ENCODE measurements at regions not wholly inside any gene's neighbourhood (a gene's known extent, or its start where the extent isn't known, plus 50 kb on each side); places are given as distances from the start of the nearest gene placed in this dataset.
"Not testable (repeated sequence)": the region's sequence is repeated elsewhere in the genome, so short reads cannot be mapped to it uniquely, and the experiment has no call there.

DNA sequence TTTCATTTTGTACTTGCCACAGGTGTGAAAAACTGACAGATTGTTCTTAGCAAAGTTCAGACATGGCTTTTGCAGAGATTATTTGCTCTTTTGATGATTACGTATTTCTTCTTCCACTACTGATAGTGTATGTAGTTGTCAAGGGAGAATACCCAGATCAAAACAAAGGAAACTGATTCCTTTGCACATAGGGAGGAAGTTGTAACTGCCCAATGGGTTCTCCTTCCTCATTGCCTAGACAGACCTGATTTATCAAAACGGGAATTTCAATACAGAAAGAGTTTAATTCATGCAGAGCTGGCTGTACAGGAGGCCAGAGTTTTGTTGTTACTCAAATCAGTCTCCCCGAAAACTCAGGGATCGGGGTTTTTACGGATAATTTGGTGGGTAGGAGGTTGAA, 214.7 kb downstream of the BCAS1 start:
- no peaks in the 10 kb centered on the region for H3K27me3 ChIP-seq (ENCODE audit: insufficient read depth, low read length)
- no peaks in the 10 kb centered on the region for H3K79me2 ChIP-seq (ENCODE audit: insufficient read depth, low read length)
- H3K4me1 ChIP-seq (ENCODE audit: insufficient read depth, low read length), result peaks cover 10% of the 10 kb centered on the region
- no peak for TF ChIP-seq CTCF (IDR thresholded peaks at IDR 0.05; ENCODE audit: extremely low read depth, low read depth, low read length)
- peak overlapping the region; percentile 74 for H2AFZ ChIP-seq (ENCODE audit: low read length)
- no peak overlapping the region for H3K4me3 ChIP-seq (ENCODE audit: insufficient read depth, low read length)
- H4K20me1 ChIP-seq (ENCODE audit: insufficient read depth, low read length), result no peaks in the 10 kb centered on the region
- H3K27ac ChIP-seq (ENCODE audit: low read depth, low read length), result no peak overlapping the region
- no peaks in the 10 kb centered on the region for H3K9me3 ChIP-seq (ENCODE audit: low read depth, low read length)
- H3K36me3 ChIP-seq (ENCODE audit: insufficient read depth, low read length), result no peaks in the 10 kb centered on the region
- H3K4me2 ChIP-seq (ENCODE audit: insufficient read depth, low read length), result no peak overlapping the region
- DNase-seq (ENCODE audit: insufficient read length, low spot score, missing footprints), result no peak

DNA sequence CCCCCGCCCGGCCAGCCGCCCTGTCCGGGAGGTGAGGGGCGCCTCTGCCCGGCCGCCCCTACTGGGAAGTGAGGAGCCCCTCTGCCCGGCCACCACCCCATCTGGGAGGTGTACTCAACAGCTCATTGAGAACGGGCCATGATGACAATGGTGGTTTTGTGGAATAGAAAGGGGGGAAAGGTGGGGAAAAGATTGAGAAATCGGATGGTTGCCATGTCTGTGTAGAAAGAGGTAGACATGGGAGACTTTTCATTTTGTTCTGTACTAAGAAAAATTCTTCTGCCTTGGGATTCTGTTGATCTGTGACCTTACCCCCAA, 215.8 kb downstream of the BCAS1 start:
- H3K4me1 ChIP-seq (ENCODE audit: insufficient read depth, low read length); H3K27me3 ChIP-seq (ENCODE audit: insufficient read depth, low read length); H3K9me3 ChIP-seq (ENCODE audit: low read depth, low read length); H3K27ac ChIP-seq (ENCODE audit: low read depth, low read length); H3K36me3 ChIP-seq (ENCODE audit: insufficient read depth, low read length); DNase-seq (ENCODE audit: insufficient read length, low spot score, missing footprints); H4K20me1 ChIP-seq (ENCODE audit: insufficient read depth, low read length); H3K79me2 ChIP-seq (ENCODE audit: insufficient read depth, low read length); H3K4me3 ChIP-seq (ENCODE audit: insufficient read depth, low read length); H3K4me2 ChIP-seq (ENCODE audit: insufficient read depth, low read length); H2AFZ ChIP-seq (ENCODE audit: low read length): not testable (repeated sequence)

GRCh38 chr20:53853111-53853713, 217.2 kb downstream of the BCAS1 start:
- Histone ChIP-seq H3K36me3 (ENCODE audit: insufficient read depth, low read length) (no peaks in the 10 kb centered on the region), H3K4me2 (ENCODE audit: insufficient read depth, low read length) (no peak overlapping the region), H3K4me1 (ENCODE audit: insufficient read depth, low read length) (peaks cover 5% of the 10 kb centered on the region), H2AFZ (ENCODE audit: low read length) (peak overlapping the region; percentile 9), H3K4me3 (ENCODE audit: insufficient read depth, low read length) (no peak overlapping the region), H3K9me3 (ENCODE audit: low read depth, low read length) (no peaks in the 10 kb centered on the region), H4K20me1 (ENCODE audit: insufficient read depth, low read length) (no peaks in the 10 kb centered on the region), H3K79me2 (ENCODE audit: insufficient read depth, low read length) (no peaks in the 10 kb centered on the region), H3K27ac (ENCODE audit: low read depth, low read length) (no peak overlapping the region), H3K27me3 (ENCODE audit: insufficient read depth, low read length) (no peaks in the 10 kb centered on the region)
- TF ChIP-seq CTCF (IDR thresholded peaks at IDR 0.05; ENCODE audit: extremely low read depth, low read depth, low read length), result no peak
- DNase-seq (ENCODE audit: insufficient read length, low spot score, missing footprints), result no peak

GRCh38 chr20:53852691-53853090, 217.7 kb downstream of the BCAS1 start:
- Histone ChIP-seq H3K4me1 (ENCODE audit: insufficient read depth, low read length) (peaks cover 5% of the 10 kb centered on the region), H3K27ac (ENCODE audit: low read depth, low read length) (no peak overlapping the region), H3K4me3 (ENCODE audit: insufficient read depth, low read length) (no peak overlapping the region), H3K9me3 (ENCODE audit: low read depth, low read length) (no peaks in the 10 kb centered on the region), H3K4me2 (ENCODE audit: insufficient read depth, low read length) (no peak overlapping the region), H3K79me2 (ENCODE audit: insufficient read depth, low read length) (no peaks in the 10 kb centered on the region), H4K20me1 (ENCODE audit: insufficient read depth, low read length) (no peaks in the 10 kb centered on the region), H2AFZ (ENCODE audit: low read length) (no peak overlapping the region), H3K36me3 (ENCODE audit: insufficient read depth, low read length) (no peaks in the 10 kb centered on the region), H3K27me3 (ENCODE audit: insufficient read depth, low read length) (no peaks in the 10 kb centered on the region)
- TF ChIP-seq CTCF (IDR thresholded peaks at IDR 0.05; ENCODE audit: extremely low read depth, low read depth, low read length), result no peak
- no peak for DNase-seq (ENCODE audit: insufficient read length, low spot score, missing footprints)
